Ascending aorta (tissue), 2 donors: ENCODE measurements at regions not wholly inside any gene's neighbourhood (a gene's known extent, or its start where the extent isn't known, plus 50 kb on each side); places are given as distances from the start of the nearest gene placed in this dataset.

Experiments
- DNase-seq, 2 donors: peaks; one replicate each; pipeline ENCODE4 v3.0.0-alpha.2; 2019; ENCODE audit warnings: low spot score in 2 of 2
- H3K27ac ChIP-seq, 2 donors: fragments of 200-600 bp; sonication (generic); one replicate each; pipeline ENCODE4 v1.5.1; 2016 to 2017; ENCODE audit warnings: mild to moderate bottlenecking in 1 of 2
- H3K27me3 ChIP-seq: fragments of 200-600 bp; sonication (generic); one replicate; pipeline ENCODE4 v1.5.1; 2017
- H3K36me3 ChIP-seq, 2 donors: fragments of 200-600 bp; sonication (generic); one replicate each; pipeline ENCODE4 v1.5.1; 2016
- H3K4me1 ChIP-seq, 2 donors: fragments of 200-600 bp; sonication (generic); one replicate each; pipeline ENCODE4 v1.5.1; 2016 to 2017; ENCODE audit warnings: mild to moderate bottlenecking in 1 of 2
- H3K4me3 ChIP-seq, 2 donors: fragments of 200-600 bp; sonication (generic); one replicate each; pipeline ENCODE4 v1.5.1; 2016 to 2017; ENCODE audit warnings: mild to moderate bottlenecking in 1 of 2
- H3K9me3 ChIP-seq, 2 donors: fragments of 200-600 bp; sonication (generic); one replicate each; pipeline ENCODE4 v1.5.1; 2016
- intact Hi-C: fragments of 100-400 bp; cut with DNase I; formaldehyde crosslinking; loops from one replicate; pipeline ENCODE4 v1.15.1; 2023
- TF ChIP-seq, protein P1 (sequence below), 3 experiments: fragments of 200-600 bp in 2 of 3; fragments of 450-650 bp in 1 of 3; sonication (generic) in 2 of 3; IDR thresholded peaks; one replicate each; pipeline ENCODE4 v1.5.1; 2016 to 2019; ENCODE audit warnings: antibody characterized with exemption in 3 of 3, mild to moderate bottlenecking in 1 of 3, moderate library complexity in 1 of 3

DNA sequence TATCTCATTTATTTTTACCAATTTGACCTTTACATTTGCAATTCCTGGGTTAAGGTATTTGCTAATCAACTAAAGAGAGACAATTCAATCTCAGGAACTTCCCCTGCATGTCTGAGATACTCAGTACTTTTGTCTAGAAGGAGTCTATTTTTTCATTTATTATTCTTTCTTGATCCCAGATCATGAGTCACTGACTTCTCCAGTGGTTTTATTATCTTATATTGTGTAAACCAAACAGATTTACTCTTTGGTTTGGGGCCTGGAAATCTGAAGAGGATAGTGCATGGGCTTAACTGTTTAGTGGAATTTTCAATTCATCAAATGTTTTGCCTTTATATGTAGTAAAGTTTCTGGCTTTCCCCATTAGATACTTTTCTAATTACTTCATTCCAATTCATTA lies 185.4 kb downstream of the ALG10B start:
- Histone ChIP-seq H3K27me3 (no peaks in the 10 kb centered on the region), H3K4me3 (no peak overlapping the region), H3K36me3 (no peaks in the 10 kb centered on the region), H3K9me3 (peaks cover 0 to 6% of the 10 kb centered on the region in 2 donors), H3K27ac (no peak overlapping the region), H3K4me1 (no peaks in the 10 kb centered on the region)
- TF ChIP-seq, protein P1, sequence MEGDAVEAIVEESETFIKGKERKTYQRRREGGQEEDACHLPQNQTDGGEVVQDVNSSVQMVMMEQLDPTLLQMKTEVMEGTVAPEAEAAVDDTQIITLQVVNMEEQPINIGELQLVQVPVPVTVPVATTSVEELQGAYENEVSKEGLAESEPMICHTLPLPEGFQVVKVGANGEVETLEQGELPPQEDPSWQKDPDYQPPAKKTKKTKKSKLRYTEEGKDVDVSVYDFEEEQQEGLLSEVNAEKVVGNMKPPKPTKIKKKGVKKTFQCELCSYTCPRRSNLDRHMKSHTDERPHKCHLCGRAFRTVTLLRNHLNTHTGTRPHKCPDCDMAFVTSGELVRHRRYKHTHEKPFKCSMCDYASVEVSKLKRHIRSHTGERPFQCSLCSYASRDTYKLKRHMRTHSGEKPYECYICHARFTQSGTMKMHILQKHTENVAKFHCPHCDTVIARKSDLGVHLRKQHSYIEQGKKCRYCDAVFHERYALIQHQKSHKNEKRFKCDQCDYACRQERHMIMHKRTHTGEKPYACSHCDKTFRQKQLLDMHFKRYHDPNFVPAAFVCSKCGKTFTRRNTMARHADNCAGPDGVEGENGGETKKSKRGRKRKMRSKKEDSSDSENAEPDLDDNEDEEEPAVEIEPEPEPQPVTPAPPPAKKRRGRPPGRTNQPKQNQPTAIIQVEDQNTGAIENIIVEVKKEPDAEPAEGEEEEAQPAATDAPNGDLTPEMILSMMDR (IDR thresholded peaks at IDR 0.05), result no peak
- no peak for DNase-seq
- intact Hi-C loops, result no loop called here

DNA sequence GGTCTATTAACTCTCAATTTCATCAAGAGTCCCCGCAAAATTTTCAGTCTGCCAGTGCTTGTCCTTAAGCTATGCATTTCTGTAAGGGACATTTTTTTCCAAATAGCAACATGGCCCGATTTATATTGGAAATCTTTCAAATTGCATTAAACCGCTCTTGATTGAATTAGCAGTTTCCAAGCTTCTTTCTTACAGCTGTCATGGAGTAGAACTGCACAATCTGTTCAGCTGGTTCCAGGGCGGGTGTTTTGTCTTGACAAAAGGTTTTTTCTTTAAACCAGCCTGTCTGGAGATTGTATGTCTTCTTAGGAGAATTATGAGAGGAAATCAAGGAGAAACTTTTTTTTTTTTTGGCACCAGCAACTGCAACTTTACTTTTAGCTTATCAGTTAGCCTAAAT lies 185.8 kb downstream of the ALG10B start:
- intact Hi-C loops, result no loop called here
- H3K27me3 ChIP-seq, result no peaks in the 10 kb centered on the region

DNA sequence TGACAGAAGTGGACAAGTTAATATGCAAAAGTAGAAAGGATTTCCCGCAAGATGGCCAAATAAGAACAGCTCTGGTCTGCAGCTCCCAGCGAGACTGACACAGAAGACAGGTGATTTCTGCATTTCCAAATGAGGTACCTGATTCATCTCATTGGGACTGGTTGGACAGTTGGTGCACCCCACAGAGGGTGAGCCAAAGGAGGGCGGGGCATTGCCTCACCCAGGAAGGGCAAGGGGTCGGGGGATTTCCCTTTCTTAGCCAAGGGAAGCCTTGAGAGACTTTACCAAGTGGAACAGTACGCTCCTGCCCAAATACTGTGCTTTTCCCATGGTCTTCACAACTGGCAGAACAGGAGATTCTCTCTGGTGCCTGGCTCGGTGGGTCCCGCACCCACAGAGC lies 191.3 kb downstream of the ALG10B start:
- intact Hi-C loops, result no loop called here
- Histone ChIP-seq H3K27me3 (no peaks in the 10 kb centered on the region), H3K36me3 (no peaks in the 10 kb centered on the region), H3K9me3 (no peaks in the 10 kb centered on the region), H3K4me1 (no peaks in the 10 kb centered on the region), H3K27ac (no peak overlapping the region), H3K4me3 (no peak overlapping the region)
- TF ChIP-seq, protein P1 (IDR thresholded peaks at IDR 0.05), result no peak
- no peak for DNase-seq

More for the DNA sequence above, 185.8 kb downstream of the ALG10B start:
- H3K9me3 ChIP-seq, result peaks cover 0 to 2% of the 10 kb centered on the region in 2 donors
- H3K36me3 ChIP-seq, result no peaks in the 10 kb centered on the region
- TF ChIP-seq, protein P1 (IDR thresholded peaks at IDR 0.05), result no peak
- H3K27ac ChIP-seq, result no peak overlapping the region
- no peak overlapping the region for H3K4me3 ChIP-seq
- no peak for DNase-seq
- no peaks in the 10 kb centered on the region for H3K4me1 ChIP-seq

DNA sequence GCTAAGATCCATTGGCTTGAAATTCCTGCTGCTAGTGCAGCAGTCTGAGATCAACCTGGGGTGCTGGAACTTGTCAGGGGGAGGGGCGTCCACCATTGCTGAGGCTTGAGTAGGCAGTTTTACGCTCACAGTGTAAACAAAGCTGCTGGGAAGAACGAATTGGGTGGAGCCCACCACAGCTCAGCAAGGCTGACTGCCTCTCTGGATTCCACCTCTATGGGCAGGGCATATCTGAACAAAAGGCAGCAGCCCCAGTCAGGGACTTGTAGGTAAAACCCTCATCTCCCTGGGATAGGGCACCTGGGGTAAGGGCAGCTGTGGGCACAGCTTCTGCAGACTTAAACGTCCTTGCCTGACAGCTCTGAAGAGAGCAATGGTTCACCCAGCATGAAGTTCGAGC lies 191.7 kb downstream of the ALG10B start:
- no peaks in the 10 kb centered on the region for H3K4me1 ChIP-seq
- intact Hi-C loops, result no loop called here

DNA sequence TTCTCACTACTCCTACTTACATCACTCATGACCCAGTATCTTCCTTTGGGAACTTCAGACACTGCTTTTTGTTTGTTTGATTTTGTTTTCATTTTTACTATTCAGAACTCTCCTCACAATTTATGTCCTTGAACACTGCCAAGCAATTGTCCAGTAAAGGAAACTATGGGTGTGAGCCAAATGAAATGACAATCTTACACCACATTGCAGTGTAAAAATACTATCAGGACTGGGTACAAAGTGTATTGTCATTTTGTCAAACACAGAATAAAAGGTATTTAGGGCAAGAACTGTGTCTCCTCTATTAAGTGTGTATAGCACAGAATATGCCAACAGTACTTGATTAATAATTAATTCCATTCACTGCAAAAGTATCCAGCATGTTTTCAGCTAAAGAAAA lies 199.3 kb downstream of the ALG10B start:
- no peak overlapping the region for H3K27ac ChIP-seq
- no peaks in the 10 kb centered on the region for H3K9me3 ChIP-seq
- TF ChIP-seq, protein P1 (IDR thresholded peaks at IDR 0.05), result no peak
- no peak overlapping the region for H3K4me3 ChIP-seq
- no peaks in the 10 kb centered on the region for H3K4me1 ChIP-seq
- no peak for DNase-seq
- no peaks in the 10 kb centered on the region for H3K36me3 ChIP-seq
- H3K27me3 ChIP-seq, result no peaks in the 10 kb centered on the region
- intact Hi-C loops, result no loop called here

More for the DNA sequence above, 191.7 kb downstream of the ALG10B start:
- H3K27me3 ChIP-seq, result no peaks in the 10 kb centered on the region
- DNase-seq, result no peak
- H3K4me3 ChIP-seq, result no peak overlapping the region
- no peaks in the 10 kb centered on the region for H3K9me3 ChIP-seq
- TF ChIP-seq, protein P1 (IDR thresholded peaks at IDR 0.05), result no peak
- no peaks in the 10 kb centered on the region for H3K36me3 ChIP-seq
- H3K27ac ChIP-seq, result no peak overlapping the region

DNA sequence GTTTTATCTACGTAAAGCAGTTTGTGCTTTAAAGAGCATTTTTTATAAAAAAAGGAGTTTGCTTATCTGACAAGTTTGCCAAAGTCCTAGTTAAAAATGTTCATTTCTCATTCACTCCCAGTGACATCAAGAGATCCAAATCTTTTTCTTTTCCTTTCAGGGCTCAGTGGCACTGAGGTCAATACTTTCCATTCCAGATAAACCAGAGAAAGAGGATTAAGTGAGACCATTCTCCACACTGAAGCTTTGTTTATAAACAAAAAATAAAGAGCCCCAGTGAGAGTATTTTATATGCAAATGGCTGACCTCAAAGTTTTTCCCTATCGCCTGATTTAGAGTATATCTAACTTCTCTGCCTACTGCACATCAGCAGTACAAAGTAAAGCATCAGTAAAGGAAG lies 199.8 kb downstream of the ALG10B start:
- Histone ChIP-seq H3K27ac (no peak overlapping the region), H3K9me3 (no peaks in the 10 kb centered on the region), H3K27me3 (no peaks in the 10 kb centered on the region), H3K4me3 (no peak overlapping the region), H3K36me3 (no peaks in the 10 kb centered on the region), H3K4me1 (no peaks in the 10 kb centered on the region)
- intact Hi-C loops, result no loop called here
- TF ChIP-seq, protein P1 (IDR thresholded peaks at IDR 0.05), result no peak
- DNase-seq, result no peak
